ENCODE measurements at regions not wholly inside any gene's neighbourhood (a gene's known extent, or its start where the extent isn't known, plus 50 kb on each side); places are given as distances from the start of the nearest gene placed in this dataset.
"Not testable (repeated sequence)": the region's sequence is repeated elsewhere in the genome, so short reads cannot be mapped to it uniquely, and the experiment has no call there.

GRCh38 chr2:95727420-95727819 is 135.6 kb downstream of the TRIM43 start:
- not testable (repeated sequence) for TF ChIP-seq POLR2A (IDR thresholded peaks at IDR 0.05)
- TF ChIP-seq, protein P1, sequence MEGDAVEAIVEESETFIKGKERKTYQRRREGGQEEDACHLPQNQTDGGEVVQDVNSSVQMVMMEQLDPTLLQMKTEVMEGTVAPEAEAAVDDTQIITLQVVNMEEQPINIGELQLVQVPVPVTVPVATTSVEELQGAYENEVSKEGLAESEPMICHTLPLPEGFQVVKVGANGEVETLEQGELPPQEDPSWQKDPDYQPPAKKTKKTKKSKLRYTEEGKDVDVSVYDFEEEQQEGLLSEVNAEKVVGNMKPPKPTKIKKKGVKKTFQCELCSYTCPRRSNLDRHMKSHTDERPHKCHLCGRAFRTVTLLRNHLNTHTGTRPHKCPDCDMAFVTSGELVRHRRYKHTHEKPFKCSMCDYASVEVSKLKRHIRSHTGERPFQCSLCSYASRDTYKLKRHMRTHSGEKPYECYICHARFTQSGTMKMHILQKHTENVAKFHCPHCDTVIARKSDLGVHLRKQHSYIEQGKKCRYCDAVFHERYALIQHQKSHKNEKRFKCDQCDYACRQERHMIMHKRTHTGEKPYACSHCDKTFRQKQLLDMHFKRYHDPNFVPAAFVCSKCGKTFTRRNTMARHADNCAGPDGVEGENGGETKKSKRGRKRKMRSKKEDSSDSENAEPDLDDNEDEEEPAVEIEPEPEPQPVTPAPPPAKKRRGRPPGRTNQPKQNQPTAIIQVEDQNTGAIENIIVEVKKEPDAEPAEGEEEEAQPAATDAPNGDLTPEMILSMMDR (IDR thresholded peaks at IDR 0.05), result not testable (repeated sequence)
